ENCODE measurements at regions not wholly inside any gene's neighbourhood (a gene's known extent, or its start where the extent isn't known, plus 50 kb on each side); places are given as distances from the start of the nearest gene placed in this dataset.
A peak's percentile ranks its signal among the peaks of the same experiment; 100 is the strongest.

GRCh38 chr10:78374331-78375028 is 340.8 kb downstream of the RPS24 start:
- DNase-seq, result no peak

GRCh38 chr10:78375854-78376785 is 342.5 kb downstream of the RPS24 start:
- DNase-seq, result no peak

GRCh38 chr10:78377356-78377755 is 343.7 kb downstream of the RPS24 start:
- DNase-seq, result peak; percentile 70

GRCh38 chr10:78378192-78378591 is 344.5 kb downstream of the RPS24 start:
- no peak for DNase-seq

GRCh38 chr10:78381107-78381506 is 347.4 kb downstream of the RPS24 start:
- DNase-seq, result no peak

GRCh38 chr10:78382047-78382446 is 348.4 kb downstream of the RPS24 start:
- no peak for DNase-seq

- no peak for DNase-seq
Observed at GRCh38 chr10:78382772-78383171, 349.1 kb downstream of the RPS24 start.

- DNase-seq, result no peak
Observed at GRCh38 chr10:78383378-78384048, 349.9 kb downstream of the RPS24 start.

- DNase-seq, result no peak
Observed at GRCh38 chr10:78384049-78384431, 350.4 kb downstream of the RPS24 start.

- no peak for DNase-seq
Observed at GRCh38 chr10:78385599-78385998, 351.9 kb downstream of the RPS24 start.

GRCh38 chr10:78386509-78386908 is 352.8 kb downstream of the RPS24 start:
- DNase-seq, result no peak

- no peak for DNase-seq
Observed at GRCh38 chr10:78388331-78389050, 354.8 kb downstream of the RPS24 start.

- no peak for DNase-seq
Observed at GRCh38 chr10:78389419-78389818, 355.8 kb downstream of the RPS24 start.

- DNase-seq, result no peak
Observed at GRCh38 chr10:78390051-78390450, 356.4 kb downstream of the RPS24 start.

- no peak for DNase-seq
Observed at GRCh38 chr10:78390817-78391216, 357.2 kb downstream of the RPS24 start.

- no peak for DNase-seq
Observed at GRCh38 chr10:78391585-78391984, 357.9 kb downstream of the RPS24 start.

- DNase-seq, result no peak
Observed at GRCh38 chr10:78392197-78392596, 358.5 kb downstream of the RPS24 start.

- DNase-seq, result no peak
Observed at GRCh38 chr10:78393094-78393493, 359.4 kb downstream of the RPS24 start.

- no peak for DNase-seq
Observed at GRCh38 chr10:78394047-78394446, 360.4 kb downstream of the RPS24 start.

GRCh38 chr10:78395162-78395561 is 361.5 kb downstream of the RPS24 start:
- no peak for DNase-seq

- DNase-seq, result no peak
Observed at GRCh38 chr10:78396754-78397153, 363.1 kb downstream of the RPS24 start.

- DNase-seq, result no peak
Observed at GRCh38 chr10:78397786-78398185, 364.1 kb downstream of the RPS24 start.

GRCh38 chr10:78398382-78398781 is 364.7 kb downstream of the RPS24 start:
- no peak for DNase-seq
